ENCODE measurements at regions not wholly inside any gene's neighbourhood (a gene's known extent, or its start where the extent isn't known, plus 50 kb on each side); places are given as distances from the start of the nearest gene placed in this dataset.

DNA sequence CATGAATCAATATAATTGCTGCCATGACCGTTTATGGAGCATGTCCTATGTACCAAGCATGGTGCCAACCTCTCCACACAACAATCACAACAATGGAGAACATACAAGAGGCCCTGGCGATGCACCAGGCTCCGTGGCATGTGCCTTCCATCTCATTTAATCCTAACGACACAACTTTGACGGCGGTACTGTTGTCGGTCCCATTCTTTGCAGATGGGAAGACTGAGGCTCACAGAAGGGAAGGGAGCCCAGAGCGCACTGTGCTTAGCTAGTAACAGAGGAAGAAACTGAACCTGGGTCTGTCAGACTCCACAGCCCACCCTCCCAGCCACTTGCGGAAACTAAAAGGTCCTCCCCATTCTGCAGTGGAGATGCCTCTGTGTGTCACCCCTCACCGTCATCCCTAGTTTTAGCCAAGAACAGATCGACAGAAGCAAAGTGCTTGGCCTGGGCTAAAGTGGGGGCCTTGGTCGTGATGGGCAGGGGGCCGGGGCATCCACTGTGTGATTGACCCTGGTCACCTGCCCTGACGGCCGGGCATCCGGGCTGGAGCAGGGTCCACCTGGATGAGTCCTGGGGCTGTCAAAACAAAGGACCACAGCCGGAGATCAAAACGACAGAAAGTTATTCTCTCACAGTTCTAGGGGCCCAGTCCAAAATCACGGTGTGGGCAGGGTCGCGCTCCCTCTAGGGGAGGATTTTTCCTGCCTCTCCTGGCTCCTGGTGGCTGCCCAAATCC, 183.9 kb downstream of the C16orf95 start:
- TF ChIP-seq EZH2 (IDR thresholded peaks at IDR 0.05; ENCODE audit: insufficient read depth, poor library complexity, severe bottlenecking) (no peak), EZH2phosphoT487 (IDR thresholded peaks at IDR 0.05; ENCODE audit: insufficient read depth, low read depth) (no peak)

All from GM23248 (cell line).